HCT116 (cell line): ENCODE measurements at regions not wholly inside any gene's neighbourhood (a gene's known extent, or its start where the extent isn't known, plus 50 kb on each side); places are given as distances from the start of the nearest gene placed in this dataset.
A peak's percentile ranks its signal among the peaks of the same experiment; 100 is the strongest.

ENCODE experiments used
- ATAC-seq: fragments of 200-7000 bp; cut with Tn5 transposase; 2 replicates; pipeline ENCODE4 v1.9.1; 2020; ENCODE audit warnings: mild to moderate bottlenecking, moderate library complexity
- BruUV-seq: library from RNA; stranded (reverse); fragments of 400-500 nt; replicated peaks from 2 replicates; lab custom pipeline; 2021; lab: Mats Ljungman, UMichigan
- CTCF ChIA-PET: fragments of 300-600 bp; sonication (Branson Sonifier 250); formaldehyde crosslinking; loops from one replicate; lab custom pipeline; 2021; ENCODE audit warnings: antibody characterized with exemption; lab: Charles Lee
- POLR2A ChIA-PET: fragments of 300-600, 350-600 bp; sonication (Branson Sonifier 250); formaldehyde crosslinking; loops from one replicate; lab custom pipeline; 2021; ENCODE audit warnings: antibody characterized with exemption; lab: Charles Lee
- RAD21 ChIA-PET, 2 experiments: fragments of 300-600 bp; sonication (Branson Sonifier 250); formaldehyde crosslinking; loops; one replicate each; lab custom pipeline; 2023; ENCODE audit warnings: low total read pairs in 2 of 2; ENCODE audit not compliant: uncharacterized antibody in 2 of 2, unreplicated experiment in 2 of 2, low non-redundant PET in 1 of 2; lab: Charles Lee
- DNase-seq: peaks from one replicate; pipeline ENCODE4 v3.0.0-alpha.2; 2010; ENCODE audit warnings: low read depth, low spot score
- H2AFZ ChIP-seq: fragments of 200-600 bp; shearing (Covaris generic), sonication (generic); 2 replicates; pipeline ENCODE4 v1.6.1; 2017; ENCODE audit warnings: low read depth, mixed run types, mixed read lengths, antibody characterized with exemption, low read length; ENCODE audit not compliant: poor library complexity, severe bottlenecking
- H3K27ac ChIP-seq: 2 replicates; pipeline ENCODE4 v1.5.1; 2012; ENCODE audit warnings: low read depth, low read length
- H3K27me3 ChIP-seq: fragments of 200-600 bp; sonication (generic); 2 replicates; pipeline ENCODE4 v1.6.1; 2016; ENCODE audit warnings: mixed run types, low read length, mixed read lengths; ENCODE audit not compliant: insufficient read depth
- H3K36me3 ChIP-seq, 2 experiments: fragments of 200-500 bp in 1 of 2; fragments of 200-600 bp in 1 of 2; sonication (Bioruptor generic) in 1 of 2; sonication (generic) in 1 of 2; 2 replicates each; pipeline versions ENCODE4 v1.5.1 to v1.6.1; 2014 to 2016; ENCODE audit warnings: low read length in 2 of 2, inconsistent platforms in 1 of 2, mixed read lengths in 1 of 2, mixed run types in 1 of 2; ENCODE audit not compliant: insufficient read depth in 2 of 2, control insufficient read depth in 1 of 2
- H3K4me1 ChIP-seq, 2 experiments: fragments of 200-600 bp in 1 of 2; sonication (generic) in 1 of 2; 2 replicates each; pipeline versions ENCODE4 v1.5.1 to v1.6.1; 2012 to 2017; ENCODE audit warnings: low read length in 2 of 2, inconsistent platforms in 1 of 2, mild to moderate bottlenecking in 1 of 2, mixed read lengths in 1 of 2, mixed run types in 1 of 2, moderate library complexity in 1 of 2; ENCODE audit not compliant: insufficient read depth in 2 of 2, control insufficient read depth in 1 of 2
- H3K4me2 ChIP-seq: fragments of 200-600 bp; sonication (generic); 2 replicates; pipeline ENCODE4 v1.6.1; 2017; ENCODE audit warnings: mixed run types, low read length, mixed read lengths
- H3K4me3 ChIP-seq, 2 experiments: fragments of 200-600 bp in 1 of 2; sonication (generic) in 1 of 2; replicated peaks in 1 of 2; 2 replicates each; pipeline ENCODE4 v1.5.1; 2011 to 2016; ENCODE audit warnings: low read length in 2 of 2, control low read depth in 1 of 2, low read depth in 1 of 2, mild to moderate bottlenecking in 1 of 2, mixed read lengths in 1 of 2, mixed run types in 1 of 2
- H3K79me2 ChIP-seq: fragments of 200-600 bp; sonication (generic); 2 replicates; pipeline ENCODE4 v1.6.1; 2017; ENCODE audit warnings: mild to moderate bottlenecking, mixed run types, low read length, moderate library complexity, mixed read lengths; ENCODE audit not compliant: insufficient read depth
- H3K9ac ChIP-seq: fragments of 200-600 bp; sonication (generic); 2 replicates; pipeline ENCODE4 v1.6.1; 2016; ENCODE audit warnings: low read length, mixed read lengths
- H3K9me2 ChIP-seq: fragments of 200-600 bp; sonication (generic), shearing (Covaris generic); 2 replicates; pipeline ENCODE4 v1.6.1; 2017; ENCODE audit warnings: mixed run types, mild to moderate bottlenecking, moderate library complexity; ENCODE audit not compliant: insufficient read depth
- H3K9me3 ChIP-seq, 2 experiments: fragments of 200-500 bp in 1 of 2; fragments of 200-600 bp in 1 of 2; sonication (Bioruptor generic) in 1 of 2; sonication (generic) in 1 of 2; 2 replicates each; pipeline ENCODE4 v1.6.1; 2014 to 2017; ENCODE audit warnings: low read length in 2 of 2, mixed read lengths in 2 of 2, inconsistent platforms in 1 of 2, low read depth in 1 of 2, mild to moderate bottlenecking in 1 of 2, mixed run types in 1 of 2, moderate library complexity in 1 of 2; ENCODE audit not compliant: control insufficient read depth in 1 of 2, insufficient read depth in 1 of 2
- H4K20me1 ChIP-seq: fragments of 200-600 bp; sonication (generic), shearing (Covaris generic); 2 replicates; pipeline ENCODE4 v1.6.1; 2017; ENCODE audit warnings: mixed run types, mild to moderate bottlenecking, moderate library complexity; ENCODE audit not compliant: insufficient read depth
- CBX3 ChIP-seq: IDR thresholded peaks from 2 replicates; pipeline ENCODE4 v1.6.1; 2012; ENCODE audit warnings: low read depth
- CTCF ChIP-seq, 3 experiments: fragments of 200-600 bp in 1 of 3; sonication (generic) in 1 of 3; IDR thresholded peaks in 2 of 3; conservative IDR thresholded peaks in 1 of 3; 2 replicates each; pipeline ENCODE4 v1.5.1; 2012 to 2017; ENCODE audit warnings: low read depth in 2 of 3, low read length in 2 of 3, antibody characterized with exemption in 1 of 3, borderline replicate concordance in 1 of 3, control low read depth in 1 of 3, mild to moderate bottlenecking in 1 of 3, mixed read lengths in 1 of 3, mixed run types in 1 of 3, moderate library complexity in 1 of 3; ENCODE audit not compliant: insufficient read depth in 1 of 3
- ELF1 ChIP-seq: IDR thresholded peaks from 2 replicates; pipeline ENCODE4 v1.6.1; 2012; ENCODE audit warnings: low read depth, borderline replicate concordance
- EZH2 ChIP-seq: fragments of 200-600 bp; sonication (generic); IDR thresholded peaks from 2 replicates; pipeline ENCODE4 v1.6.1; 2017; ENCODE audit warnings: antibody characterized with exemption, mixed run types
- FOSL1 ChIP-seq: IDR thresholded peaks from 2 replicates; pipeline ENCODE4 v1.6.1; 2012; ENCODE audit warnings: low read depth
- JUND ChIP-seq: IDR thresholded peaks from 2 replicates; pipeline ENCODE4 v1.6.1; 2012
- POLR2A ChIP-seq: IDR thresholded peaks from 2 replicates; pipeline ENCODE4 v1.7.0; 2011; ENCODE audit warnings: borderline replicate concordance; ENCODE audit not compliant: insufficient read depth, insufficient read length; ENCODE audit errors: extremely low read depth
- POLR2AphosphoS5 ChIP-seq: IDR thresholded peaks from 2 replicates; pipeline ENCODE4 v1.6.1; 2011; ENCODE audit warnings: mild to moderate bottlenecking, low read depth, low read length, moderate library complexity
- SIN3A ChIP-seq: IDR thresholded peaks from 2 replicates; pipeline ENCODE4 v1.6.1; 2012; ENCODE audit warnings: low read depth
- SP1 ChIP-seq: IDR thresholded peaks from 2 replicates; pipeline ENCODE4 v1.6.1; 2012; ENCODE audit warnings: low read depth
- SRF ChIP-seq: IDR thresholded peaks from 2 replicates; pipeline ENCODE4 v1.6.1; 2012; ENCODE audit warnings: low read depth
- TCF7L2 ChIP-seq: IDR thresholded peaks from 2 replicates; pipeline ENCODE4 v1.7.0; 2011; ENCODE audit warnings: borderline replicate concordance, inconsistent platforms; ENCODE audit not compliant: insufficient read depth, insufficient read length; ENCODE audit errors: extremely low read depth
- ZFX ChIP-seq: fragments of 450-650 bp; IDR thresholded peaks from 2 replicates; pipeline ENCODE4 v1.6.1; 2017
- ZNF274 ChIP-seq: fragments of 200-500 bp; sonication (Bioruptor generic); IDR thresholded peaks from 2 replicates; pipeline ENCODE4 v1.6.1; 2014; ENCODE audit warnings: mild to moderate bottlenecking, low read depth, low read length, inconsistent platforms
- intact Hi-C: fragments of 100-400 bp; cut with micrococcal nuclease; formaldehyde crosslinking; loops from 2 replicates; pipeline ENCODE4 v1.10.0; 2022
- TF ChIP-seq, protein P1 (sequence below): IDR thresholded peaks from 2 replicates; pipeline ENCODE4 v1.6.1; 2011; ENCODE audit warnings: mild to moderate bottlenecking, low read length, moderate library complexity; ENCODE audit not compliant: insufficient replicate concordance; ENCODE audit errors: extremely low read depth

DNA sequence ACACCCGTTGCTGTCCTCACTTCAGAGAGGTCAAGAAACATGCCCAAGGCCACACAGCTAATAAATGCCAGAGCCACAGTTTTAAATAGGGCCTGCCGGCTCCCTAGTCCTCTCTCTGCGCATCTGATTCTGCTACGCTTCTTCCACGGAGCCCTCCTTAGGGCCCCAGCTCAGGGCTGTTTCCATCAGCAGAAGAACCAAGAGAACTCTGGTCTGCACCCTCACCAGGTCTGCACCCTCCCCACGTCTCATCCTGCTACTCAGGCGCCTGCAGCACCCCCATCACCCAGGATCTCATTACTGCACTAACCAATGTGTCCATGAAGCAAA is 79.5 kb upstream of the NKD1 start:
- Histone ChIP-seq H4K20me1 (no peaks in the 10 kb centered on the region), H3K9ac (no peak overlapping the region), H3K79me2 (no peaks in the 10 kb centered on the region), H3K36me3 (no peaks in the 10 kb centered on the region), H3K27me3 (peaks cover 10% of the 10 kb centered on the region; the same call in 1 of the 2 replicates), H3K27ac (no peak overlapping the region), H2AFZ (no peak overlapping the region), H3K9me2 (no peaks in the 10 kb centered on the region), H3K9me3 (no peaks in the 10 kb centered on the region), H3K4me2 (peak overlapping the region; percentile 75), H3K4me1 (peaks cover 19 to 25% of the 10 kb centered on the region in 2 experiments; a peak in 3 of 4 replicates), H3K4me3 (peak overlapping the region in 1 of 2 experiments; percentile 48; a peak in 1 of 4 replicates)
- DNase-seq = no peak
- TF ChIP-seq FOSL1 = no peak
- TF ChIP-seq, protein P1, sequence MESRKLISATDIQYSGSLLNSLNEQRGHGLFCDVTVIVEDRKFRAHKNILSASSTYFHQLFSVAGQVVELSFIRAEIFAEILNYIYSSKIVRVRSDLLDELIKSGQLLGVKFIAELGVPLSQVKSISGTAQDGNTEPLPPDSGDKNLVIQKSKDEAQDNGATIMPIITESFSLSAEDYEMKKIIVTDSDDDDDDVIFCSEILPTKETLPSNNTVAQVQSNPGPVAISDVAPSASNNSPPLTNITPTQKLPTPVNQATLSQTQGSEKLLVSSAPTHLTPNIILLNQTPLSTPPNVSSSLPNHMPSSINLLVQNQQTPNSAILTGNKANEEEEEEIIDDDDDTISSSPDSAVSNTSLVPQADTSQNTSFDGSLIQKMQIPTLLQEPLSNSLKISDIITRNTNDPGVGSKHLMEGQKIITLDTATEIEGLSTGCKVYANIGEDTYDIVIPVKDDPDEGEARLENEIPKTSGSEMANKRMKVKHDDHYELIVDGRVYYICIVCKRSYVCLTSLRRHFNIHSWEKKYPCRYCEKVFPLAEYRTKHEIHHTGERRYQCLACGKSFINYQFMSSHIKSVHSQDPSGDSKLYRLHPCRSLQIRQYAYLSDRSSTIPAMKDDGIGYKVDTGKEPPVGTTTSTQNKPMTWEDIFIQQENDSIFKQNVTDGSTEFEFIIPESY = no peak
- TF ChIP-seq SRF = no peak
- no peak for TF ChIP-seq SP1
- no peak for TF ChIP-seq CTCF (IDR thresholded peaks at IDR 0.05 in 2 of 3, conservative IDR thresholded peaks at IDR 0.05 in 1 of 3; ENCODE audit: borderline replicate concordance in 1 of 3, insufficient read depth in 1 of 3, low read depth in 2 of 3, low read length in 2 of 3)
- TF ChIP-seq ZFX = no peak
- no peak for TF ChIP-seq POLR2A
- TF ChIP-seq JUND = no peak
- TF ChIP-seq EZH2 = no peak
- no peak for TF ChIP-seq TCF7L2
- TF ChIP-seq CBX3 = no peak
- TF ChIP-seq ZNF274 = no peak
- TF ChIP-seq SIN3A = no peak
- no peak for TF ChIP-seq ELF1
- TF ChIP-seq POLR2AphosphoS5 = no peak
- POLR2A ChIA-PET = no interaction called here
- RAD21 ChIA-PET = no interaction called here
- intact Hi-C loops = no loop called here
- ATAC-seq = no peak
- no TSS peak for BruUV-seq
- CTCF ChIA-PET = no interaction called here
